Muscle layer of duodenum (tissue), 2 donors: ENCODE measurements at regions not wholly inside any gene's neighbourhood (a gene's known extent, or its start where the extent isn't known, plus 50 kb on each side); places are given as distances from the start of the nearest gene placed in this dataset.

Experiments
- H3K27ac ChIP-seq: one replicate; pipeline ENCODE4 v1.7.0; 2013; ENCODE audit warnings: mild to moderate bottlenecking, low read length
- H3K27me3 ChIP-seq: one replicate; pipeline ENCODE4 v1.7.0; 2013; ENCODE audit warnings: low read depth, mild to moderate bottlenecking, control low read depth, low read length
- H3K36me3 ChIP-seq, 2 donors: one replicate each; pipeline ENCODE4 v1.7.0; 2013; ENCODE audit warnings: low read length in 2 of 2, control low read depth in 1 of 2, mild to moderate bottlenecking in 1 of 2; ENCODE audit not compliant: insufficient read depth in 2 of 2, control insufficient read depth in 1 of 2
- H3K4me1 ChIP-seq, 2 donors: one replicate each; pipeline ENCODE4 v1.7.0; 2013; ENCODE audit warnings: low read length in 2 of 2, mild to moderate bottlenecking in 2 of 2, control low read depth in 1 of 2, moderate library complexity in 1 of 2; ENCODE audit not compliant: insufficient read depth in 2 of 2, control insufficient read depth in 1 of 2
- H3K4me3 ChIP-seq, 2 donors: one replicate each; pipeline ENCODE4 v1.7.0; 2013; ENCODE audit warnings: low read length in 2 of 2, low read depth in 1 of 2, mild to moderate bottlenecking in 1 of 2
- H3K9me3 ChIP-seq, 2 donors: one replicate each; pipeline ENCODE4 v1.7.0; 2013; ENCODE audit warnings: low read length in 2 of 2, control low read depth in 1 of 2, mild to moderate bottlenecking in 1 of 2; ENCODE audit not compliant: control insufficient read depth in 1 of 2
- donor health status: healthy.

- Histone ChIP-seq H3K27ac (no peak overlapping the region), H3K4me1 (no peaks in the 10 kb centered on the region), H3K36me3 (no peaks in the 10 kb centered on the region), H3K27me3 (no peaks in the 10 kb centered on the region), H3K4me3 (no peak overlapping the region), H3K9me3 (peaks cover 0 to 10% of the 10 kb centered on the region in 2 donors)
Observed at GRCh38 chr1:88088481-88088880, 595.6 kb upstream of the PKN2 start.

GRCh38 chr1:88089961-88090360, 594.1 kb upstream of the PKN2 start:
- H3K4me3 ChIP-seq = no peak overlapping the region
- no peak overlapping the region for H3K27ac ChIP-seq
- H3K27me3 ChIP-seq = no peaks in the 10 kb centered on the region
- no peaks in the 10 kb centered on the region for H3K36me3 ChIP-seq
- peaks cover 0 to 5% of the 10 kb centered on the region in 2 donors for H3K9me3 ChIP-seq
- no peaks in the 10 kb centered on the region for H3K4me1 ChIP-seq

GRCh38 chr1:88098881-88099280, 585.2 kb upstream of the PKN2 start:
- Histone ChIP-seq H3K4me1 (no peaks in the 10 kb centered on the region), H3K27ac (no peak overlapping the region), H3K4me3 (no peak overlapping the region), H3K27me3 (no peaks in the 10 kb centered on the region), H3K9me3 (no peaks in the 10 kb centered on the region), H3K36me3 (no peaks in the 10 kb centered on the region)

DNA sequence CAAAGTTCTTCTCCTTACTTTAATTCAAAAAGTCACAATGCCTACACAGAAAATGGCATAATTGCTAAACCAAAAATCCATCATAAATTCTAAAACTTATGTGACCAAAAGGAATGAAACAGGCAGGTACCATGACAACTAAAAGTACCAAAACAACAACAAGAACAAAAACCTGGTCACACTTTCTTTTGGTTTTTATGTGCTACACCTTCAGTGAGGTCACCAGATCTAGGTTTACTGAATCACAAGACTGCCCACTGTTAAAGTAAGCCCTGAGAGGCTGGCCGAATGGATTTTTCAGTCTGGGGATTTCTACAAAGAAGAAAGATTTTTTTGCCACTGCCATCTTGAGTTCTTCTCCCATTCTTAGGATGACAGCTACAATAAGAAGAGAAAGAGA, 583.0 kb upstream of the PKN2 start:
- H3K4me3 ChIP-seq = no peak overlapping the region

GRCh38 chr1:88104236-88104635, 579.8 kb upstream of the PKN2 start:
- Histone ChIP-seq H3K27ac (no peak overlapping the region), H3K27me3 (no peaks in the 10 kb centered on the region), H3K9me3 (no peaks in the 10 kb centered on the region), H3K4me1 (no peaks in the 10 kb centered on the region), H3K4me3 (no peak overlapping the region), H3K36me3 (no peaks in the 10 kb centered on the region)

More for the DNA sequence above, 583.0 kb upstream of the PKN2 start:
- Histone ChIP-seq H3K9me3 (no peaks in the 10 kb centered on the region), H3K4me1 (no peaks in the 10 kb centered on the region), H3K27me3 (no peaks in the 10 kb centered on the region), H3K27ac (no peak overlapping the region), H3K36me3 (no peaks in the 10 kb centered on the region)

DNA sequence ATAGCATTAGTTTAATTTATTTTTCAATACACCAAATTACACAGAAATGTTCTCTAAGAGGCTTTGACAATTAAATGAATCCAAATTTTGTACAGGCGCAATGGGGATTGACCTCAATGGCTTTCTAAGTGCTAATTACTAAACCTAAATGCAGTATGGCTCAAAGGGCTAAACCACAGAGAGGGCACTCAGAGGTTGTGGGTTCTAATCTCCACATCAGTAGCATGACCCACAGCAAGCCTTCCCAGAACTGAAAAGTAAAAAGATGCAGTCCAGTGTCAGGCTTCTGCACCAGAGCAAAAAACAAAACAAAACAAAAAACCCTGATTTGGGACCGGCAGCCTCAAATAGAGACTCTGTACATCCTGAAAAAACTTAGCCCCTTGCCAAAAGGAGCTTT, 579.2 kb upstream of the PKN2 start:
- Histone ChIP-seq H3K4me3 (no peak overlapping the region), H3K9me3 (no peaks in the 10 kb centered on the region), H3K36me3 (no peaks in the 10 kb centered on the region), H3K27ac (no peak overlapping the region), H3K4me1 (no peaks in the 10 kb centered on the region), H3K27me3 (no peaks in the 10 kb centered on the region)

DNA sequence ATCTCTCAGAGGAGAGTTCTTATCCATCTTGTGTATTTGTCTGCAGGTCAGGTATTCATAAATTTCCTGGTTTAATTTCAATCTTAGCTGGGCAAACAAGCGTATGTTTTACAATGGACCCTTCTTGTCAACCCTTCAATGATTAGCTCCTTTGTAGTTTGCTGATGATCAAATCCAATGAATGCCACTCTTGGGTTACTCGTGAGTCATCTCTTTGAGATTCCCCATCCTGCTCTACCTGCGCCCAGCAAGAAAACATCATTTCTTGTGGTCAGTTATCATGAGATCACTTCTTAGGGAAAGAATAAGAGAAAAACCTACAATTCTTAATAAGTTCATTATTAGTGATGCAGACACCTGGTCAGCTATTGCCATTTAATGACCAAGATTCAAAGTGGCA, 572.3 kb upstream of the PKN2 start:
- Histone ChIP-seq H3K4me3 (no peak overlapping the region), H3K27ac (no peak overlapping the region), H3K4me1 (no peaks in the 10 kb centered on the region), H3K36me3 (no peaks in the 10 kb centered on the region), H3K9me3 (no peaks in the 10 kb centered on the region), H3K27me3 (no peaks in the 10 kb centered on the region)

DNA sequence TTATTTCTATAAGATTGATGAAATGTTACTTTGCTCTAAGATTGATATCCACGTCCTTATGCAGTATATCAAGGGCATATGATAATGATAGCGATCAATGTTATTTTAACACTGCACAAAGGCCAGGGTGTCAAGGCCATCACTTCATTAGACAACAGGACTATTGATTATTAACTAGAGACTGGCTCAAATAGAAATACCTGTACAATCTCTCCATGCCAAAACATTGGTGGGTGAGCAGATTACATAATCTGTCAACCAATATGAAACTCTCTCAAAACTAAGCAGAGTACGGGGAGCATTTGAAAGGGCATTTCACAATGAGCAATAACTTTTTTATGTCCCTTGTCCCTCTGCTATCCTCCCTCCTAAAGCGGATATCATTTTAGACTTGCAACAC, 566.5 kb upstream of the PKN2 start:
- Histone ChIP-seq H3K4me1 (no peaks in the 10 kb centered on the region), H3K36me3 (no peaks in the 10 kb centered on the region), H3K27me3 (no peaks in the 10 kb centered on the region)

GRCh38 chr1:88118176-88118845, 565.8 kb upstream of the PKN2 start:
- H3K36me3 ChIP-seq = no peaks in the 10 kb centered on the region
- no peak overlapping the region for H3K4me3 ChIP-seq
- H3K9me3 ChIP-seq = no peaks in the 10 kb centered on the region
- H3K27ac ChIP-seq = no peak overlapping the region
- no peaks in the 10 kb centered on the region for H3K27me3 ChIP-seq
- H3K4me1 ChIP-seq = no peaks in the 10 kb centered on the region

More for the DNA sequence above, 566.5 kb upstream of the PKN2 start:
- no peak overlapping the region for H3K4me3 ChIP-seq
- no peaks in the 10 kb centered on the region for H3K9me3 ChIP-seq
- no peak overlapping the region for H3K27ac ChIP-seq

DNA sequence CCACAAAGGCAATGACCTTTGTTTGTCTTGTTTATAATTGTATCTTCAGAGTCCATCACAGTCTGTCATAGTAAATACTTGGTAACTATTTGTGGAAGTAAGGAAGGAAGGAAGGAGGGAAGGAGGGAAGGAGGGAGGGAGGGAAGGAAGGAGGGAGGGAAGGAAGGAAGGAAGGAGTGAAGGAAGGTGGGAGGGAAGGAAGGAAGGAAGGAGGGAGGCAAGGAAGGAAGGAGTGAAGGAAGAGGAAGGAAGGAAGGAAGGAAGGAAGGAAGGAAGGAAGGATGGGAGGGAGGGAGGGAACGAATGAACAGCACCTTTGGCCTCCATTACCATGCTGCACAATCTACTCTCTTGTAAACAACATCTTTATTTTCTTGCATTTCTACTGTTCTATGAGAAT, 559.5 kb upstream of the PKN2 start:
- no peaks in the 10 kb centered on the region for H3K27me3 ChIP-seq
- no peaks in the 10 kb centered on the region for H3K4me1 ChIP-seq
- H3K36me3 ChIP-seq = no peaks in the 10 kb centered on the region
- H3K4me3 ChIP-seq = no peak overlapping the region
- no peaks in the 10 kb centered on the region for H3K9me3 ChIP-seq
- H3K27ac ChIP-seq = no peak overlapping the region

- Histone ChIP-seq H3K27me3 (no peaks in the 10 kb centered on the region), H3K9me3 (peaks cover 0 to 3% of the 10 kb centered on the region in 2 donors), H3K4me1 (no peaks in the 10 kb centered on the region), H3K4me3 (no peak overlapping the region), H3K36me3 (no peaks in the 10 kb centered on the region), H3K27ac (no peak overlapping the region)
Observed at GRCh38 chr1:88126467-88126866, 557.6 kb upstream of the PKN2 start.

- Histone ChIP-seq H3K27me3 (no peaks in the 10 kb centered on the region), H3K9me3 (peaks cover 0 to 4% of the 10 kb centered on the region in 2 donors), H3K4me3 (no peak overlapping the region), H3K4me1 (no peaks in the 10 kb centered on the region), H3K36me3 (no peaks in the 10 kb centered on the region), H3K27ac (no peak overlapping the region)
Observed at GRCh38 chr1:88133991-88134390, 550.1 kb upstream of the PKN2 start.
